GM19240 (cell line): ENCODE measurements at regions not wholly inside any gene's neighbourhood (a gene's known extent, or its start where the extent isn't known, plus 50 kb on each side); places are given as distances from the start of the nearest gene placed in this dataset.

Experiments used
- DNase-seq: peaks from one replicate; pipeline ENCODE4 v3.0.0; 2011; ENCODE audit warnings: low spot score; ENCODE audit not compliant: insufficient read length

DNA sequence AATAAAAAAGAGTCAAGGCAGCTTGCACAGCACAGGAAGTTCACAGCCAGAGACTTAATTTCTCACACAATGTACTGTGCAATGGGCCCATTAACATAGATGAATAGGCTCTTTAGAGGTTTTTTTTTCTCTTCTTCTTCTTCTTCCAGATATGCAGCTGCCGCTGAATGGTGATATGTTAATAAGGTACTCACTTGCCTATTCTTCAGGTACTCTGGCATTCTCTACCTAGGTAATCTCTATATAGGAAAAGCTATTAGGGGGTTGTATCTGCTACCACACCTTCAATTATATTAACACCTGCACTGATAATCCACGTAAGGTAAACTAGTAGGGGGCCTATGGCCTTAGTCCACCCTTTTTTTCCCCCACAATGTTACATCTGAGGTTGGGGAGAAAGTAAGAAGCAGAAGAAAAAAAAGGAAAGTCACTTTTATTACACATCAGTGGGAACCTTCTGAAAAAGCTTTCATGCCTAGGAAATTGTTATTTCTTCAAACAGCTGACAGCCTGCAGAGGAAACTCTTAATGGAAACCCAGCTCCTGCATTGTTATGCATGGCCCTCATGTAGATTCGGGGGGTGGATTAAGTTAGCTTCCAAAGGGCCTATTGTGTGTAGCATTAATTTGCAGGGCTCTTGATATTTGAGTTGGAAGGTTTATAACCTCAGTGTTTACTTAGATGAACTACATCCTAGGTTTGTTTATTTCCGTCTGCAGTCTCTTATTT, 525.5 kb downstream of the ZIC1 start:
- DNase-seq, result no peak

DNA sequence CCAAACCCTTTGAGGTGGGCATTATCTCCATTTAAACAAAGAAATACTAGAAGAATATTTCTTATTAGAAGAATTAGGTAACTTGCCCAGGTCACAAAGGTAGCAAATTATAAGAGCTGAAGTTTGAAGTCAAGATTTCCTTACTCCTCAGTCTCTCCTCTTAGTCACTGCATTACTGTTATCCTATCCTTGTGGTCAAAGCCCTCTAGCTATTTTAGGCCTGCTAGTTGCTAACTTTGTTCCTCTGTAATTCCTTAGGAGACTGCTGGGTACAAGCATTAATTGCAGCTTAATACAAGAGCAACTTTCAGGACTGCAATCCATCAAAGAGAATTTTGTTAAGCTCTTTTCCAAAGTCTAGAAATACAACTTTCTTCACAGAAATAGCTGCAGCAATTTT, 528.2 kb downstream of the ZIC1 start:
- DNase-seq, result no peak

DNA sequence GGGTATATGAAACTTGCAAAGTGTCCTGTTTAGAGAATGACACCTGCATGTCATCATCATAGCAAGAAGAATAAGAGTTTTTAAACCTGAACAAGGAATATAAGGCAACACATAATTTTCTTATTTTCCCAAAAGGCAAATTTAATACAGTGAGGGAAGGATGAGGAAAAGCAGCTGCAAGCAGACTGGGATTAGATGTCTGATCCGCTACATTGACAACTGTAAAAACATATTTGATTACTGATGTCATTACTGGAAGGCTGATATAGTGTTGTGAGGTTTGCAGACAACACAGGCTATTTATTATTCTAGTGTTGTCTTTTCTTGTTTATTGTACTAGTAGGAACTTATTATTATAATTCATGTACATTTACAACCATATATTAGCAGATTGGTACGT, 528.7 kb downstream of the ZIC1 start:
- DNase-seq, result no peak

DNA sequence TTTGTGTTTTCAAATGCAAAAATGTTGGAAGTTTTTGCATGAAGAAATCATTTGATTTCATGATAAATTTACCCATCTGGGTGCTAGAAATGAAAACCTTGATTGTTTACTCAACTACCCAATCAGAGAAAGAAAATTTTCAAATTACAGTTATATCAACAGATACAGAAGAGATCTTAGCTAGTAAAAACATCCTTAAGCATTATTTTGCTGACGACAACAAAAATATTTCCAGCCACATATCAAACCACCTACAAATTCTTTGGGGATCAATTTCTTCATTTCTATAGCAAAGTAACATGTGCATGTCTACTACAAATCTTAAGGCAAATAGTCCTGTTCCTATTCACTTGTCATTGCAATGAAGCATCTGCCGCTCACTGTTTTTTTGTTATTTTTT, 530.3 kb downstream of the ZIC1 start:
- DNase-seq, result no peak

DNA sequence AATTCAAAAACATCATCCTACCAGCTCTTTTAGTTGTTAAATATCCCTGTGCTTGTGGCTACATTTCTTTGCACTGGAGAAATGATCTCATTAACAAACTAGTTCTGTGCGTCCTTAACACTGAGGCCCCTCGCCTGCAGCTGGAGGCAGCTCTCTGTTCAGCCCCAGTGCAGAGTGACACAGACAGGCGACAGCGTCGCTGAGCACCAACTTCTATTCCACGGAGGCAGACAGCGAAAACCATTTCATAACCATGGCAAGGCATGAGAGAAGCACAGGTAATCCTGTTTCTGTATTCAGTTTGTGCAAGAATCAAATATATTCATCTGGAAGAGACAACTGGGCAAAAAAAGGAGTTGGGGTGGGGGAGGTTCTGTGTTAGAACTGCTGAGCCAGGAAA, 530.7 kb downstream of the ZIC1 start:
- DNase-seq, result no peak

DNA sequence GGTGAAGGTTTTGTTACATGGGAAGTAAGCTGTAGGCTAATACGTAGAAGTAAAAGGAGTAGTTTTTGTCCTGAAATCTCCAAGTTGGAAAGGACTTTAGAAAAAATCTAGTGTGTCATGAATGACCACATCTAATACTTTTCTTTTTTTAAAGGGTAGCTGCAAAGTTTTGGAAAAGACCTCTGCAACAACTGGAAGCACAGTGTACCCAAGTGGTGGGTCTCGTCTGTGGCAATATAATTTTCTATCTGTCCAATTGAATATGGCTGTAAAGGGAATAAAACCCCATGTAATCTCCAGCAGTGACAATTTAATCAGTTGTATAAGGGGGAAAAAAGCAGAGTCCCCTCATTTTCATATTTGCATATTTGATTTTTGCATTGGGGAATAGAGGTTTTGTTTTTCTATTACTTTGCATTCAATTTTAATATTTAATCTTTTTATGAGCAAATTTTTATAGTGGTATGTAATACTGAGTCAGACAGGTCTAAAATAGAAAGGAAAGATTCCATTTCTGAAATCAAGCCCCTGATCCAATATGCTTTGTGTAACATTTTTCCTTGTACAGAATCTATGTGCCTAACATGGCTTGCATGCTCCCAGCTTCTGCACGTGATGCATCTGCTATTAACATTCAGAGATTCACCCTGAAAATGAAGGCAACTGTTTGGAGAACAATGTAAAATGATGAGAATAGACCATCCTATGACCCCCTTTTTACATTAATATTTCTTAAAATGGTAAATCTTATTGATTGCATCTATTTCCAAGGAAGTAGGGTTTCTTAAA, 531.4 kb downstream of the ZIC1 start:
- no peak for DNase-seq

DNA sequence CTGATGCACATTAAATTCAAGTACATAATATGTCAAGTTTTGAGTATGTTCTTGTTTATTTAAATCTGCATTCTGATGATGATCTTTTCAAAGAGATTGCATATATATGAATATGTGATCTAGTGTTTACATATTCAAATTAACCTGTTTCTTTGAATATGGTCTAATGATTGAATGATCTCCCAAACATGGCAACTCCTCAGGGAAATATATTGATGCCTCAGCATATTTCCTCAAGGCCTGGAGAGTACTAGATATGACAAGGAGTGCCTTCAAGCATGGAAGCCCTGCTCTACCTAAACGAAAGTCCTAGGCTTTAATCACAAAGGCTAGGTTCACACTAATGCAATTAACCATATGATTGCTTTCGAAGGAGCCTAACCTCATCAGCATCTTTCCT, 532.8 kb downstream of the ZIC1 start:
- DNase-seq, result no peak

DNA sequence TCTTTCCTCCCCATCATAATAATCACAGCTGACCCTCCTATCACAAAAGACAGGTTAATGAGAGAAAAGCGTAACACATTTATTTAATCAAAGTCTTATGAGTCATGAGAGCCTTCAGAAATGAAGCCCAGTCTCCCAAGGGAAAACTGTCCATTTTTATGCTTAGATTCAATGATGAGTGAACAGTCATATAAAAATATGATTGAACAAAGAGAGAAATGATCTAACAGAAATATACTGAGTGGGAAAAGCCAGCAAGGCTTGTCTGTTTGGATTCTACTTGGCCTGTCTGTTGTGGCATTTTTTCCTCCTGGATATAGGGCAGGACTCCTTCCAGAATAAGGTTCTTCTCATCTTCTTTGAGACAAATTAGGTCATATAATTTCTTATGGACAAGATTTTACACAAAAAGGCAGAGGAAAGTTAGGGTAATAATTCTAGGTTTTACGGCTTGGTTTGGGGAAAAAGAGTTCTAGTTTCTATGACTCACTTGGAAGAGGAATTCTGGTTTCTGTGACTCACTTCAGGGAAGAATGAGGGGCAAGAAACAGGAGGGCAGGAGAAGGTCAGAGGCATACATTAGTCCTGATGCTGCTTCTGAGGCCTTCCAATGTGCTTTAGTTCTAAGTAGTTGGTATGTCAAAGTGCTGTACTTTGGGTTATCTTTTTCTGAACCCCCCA, 534.2 kb downstream of the ZIC1 start:
- DNase-seq, result no peak

DNA sequence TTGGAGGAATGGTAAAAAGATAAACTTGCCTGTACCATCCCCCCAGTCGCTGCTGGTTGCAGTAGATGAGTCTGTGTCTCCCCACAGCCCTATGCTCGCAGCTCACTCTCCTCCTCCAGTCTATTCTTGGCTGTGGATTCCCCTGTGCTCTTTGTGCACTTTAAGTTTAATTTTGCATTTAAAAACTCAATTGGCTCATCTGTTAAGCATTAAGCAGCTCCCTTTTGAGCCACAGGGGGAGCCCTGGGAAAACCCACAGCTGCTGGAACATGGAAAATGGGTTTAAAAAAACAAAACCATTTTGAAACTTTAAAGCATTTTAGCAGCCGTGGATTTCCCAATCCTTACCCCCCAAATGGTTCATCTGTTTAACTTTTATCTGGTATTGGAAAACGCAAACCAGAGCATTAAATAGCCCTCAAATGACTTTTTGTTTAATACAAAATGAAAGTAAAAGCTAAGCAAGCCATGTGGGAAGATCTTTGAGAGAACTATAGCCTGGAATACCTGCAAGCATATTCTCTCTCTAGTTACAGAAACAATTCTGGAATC, 536.9 kb downstream of the ZIC1 start:
- DNase-seq, result no peak

DNA sequence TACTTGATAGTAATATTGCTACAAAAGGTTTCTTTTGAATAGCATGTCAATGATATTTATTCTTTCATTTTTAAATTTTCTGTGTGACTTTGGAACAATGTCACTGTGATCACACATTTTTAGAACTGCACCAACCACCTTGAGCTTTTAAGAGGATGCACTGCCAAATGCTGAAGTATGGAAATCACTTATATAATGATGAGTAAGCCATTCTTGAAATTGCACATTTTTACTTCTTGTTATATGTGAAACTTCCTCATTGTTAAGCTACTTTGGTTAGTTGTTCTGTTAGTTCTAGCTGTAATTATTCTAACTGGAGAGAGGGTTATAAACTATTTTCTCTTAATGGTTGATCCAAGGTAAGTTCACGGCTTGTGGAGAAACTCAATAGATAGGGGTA, 547.5 kb downstream of the ZIC1 start:
- no peak for DNase-seq

DNA sequence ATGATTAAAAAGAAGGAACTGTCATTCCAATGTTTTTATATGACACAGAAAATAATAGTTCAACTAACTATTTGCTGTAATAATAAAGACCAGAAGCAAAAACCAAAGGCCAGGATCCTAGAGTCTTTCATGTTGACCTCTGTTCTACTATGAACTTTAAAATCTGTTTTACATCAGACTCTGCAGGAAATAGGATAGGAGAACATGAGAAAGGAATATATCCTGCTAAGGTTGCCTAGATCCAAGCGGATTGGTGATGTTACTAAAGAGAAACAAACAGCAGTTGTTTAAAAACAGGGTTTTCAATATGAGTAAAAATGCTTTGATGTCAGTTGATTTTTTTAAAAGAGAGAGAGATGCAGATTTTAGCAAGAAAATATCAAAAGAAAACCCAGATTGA, 549.6 kb downstream of the ZIC1 start:
- DNase-seq, result no peak

DNA sequence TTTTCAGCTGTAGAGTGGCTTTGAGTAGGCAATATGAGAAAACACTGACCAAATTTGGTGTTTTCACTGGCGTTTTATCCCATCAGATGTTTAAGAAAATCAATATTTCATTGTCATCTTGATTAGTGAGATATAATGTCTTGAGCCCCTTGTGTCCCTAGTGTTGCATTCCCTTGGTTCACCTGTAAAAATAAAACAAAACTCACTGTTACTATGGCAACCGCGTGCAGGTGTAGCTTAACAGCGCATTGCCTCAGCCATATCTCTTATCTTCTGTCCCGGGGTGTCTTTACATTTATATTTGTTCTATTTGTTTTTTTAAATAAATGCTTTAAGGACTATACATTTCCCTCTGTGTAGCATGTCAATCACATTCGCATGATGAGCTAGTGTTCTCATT, 551.6 kb downstream of the ZIC1 start:
- no peak for DNase-seq

DNA sequence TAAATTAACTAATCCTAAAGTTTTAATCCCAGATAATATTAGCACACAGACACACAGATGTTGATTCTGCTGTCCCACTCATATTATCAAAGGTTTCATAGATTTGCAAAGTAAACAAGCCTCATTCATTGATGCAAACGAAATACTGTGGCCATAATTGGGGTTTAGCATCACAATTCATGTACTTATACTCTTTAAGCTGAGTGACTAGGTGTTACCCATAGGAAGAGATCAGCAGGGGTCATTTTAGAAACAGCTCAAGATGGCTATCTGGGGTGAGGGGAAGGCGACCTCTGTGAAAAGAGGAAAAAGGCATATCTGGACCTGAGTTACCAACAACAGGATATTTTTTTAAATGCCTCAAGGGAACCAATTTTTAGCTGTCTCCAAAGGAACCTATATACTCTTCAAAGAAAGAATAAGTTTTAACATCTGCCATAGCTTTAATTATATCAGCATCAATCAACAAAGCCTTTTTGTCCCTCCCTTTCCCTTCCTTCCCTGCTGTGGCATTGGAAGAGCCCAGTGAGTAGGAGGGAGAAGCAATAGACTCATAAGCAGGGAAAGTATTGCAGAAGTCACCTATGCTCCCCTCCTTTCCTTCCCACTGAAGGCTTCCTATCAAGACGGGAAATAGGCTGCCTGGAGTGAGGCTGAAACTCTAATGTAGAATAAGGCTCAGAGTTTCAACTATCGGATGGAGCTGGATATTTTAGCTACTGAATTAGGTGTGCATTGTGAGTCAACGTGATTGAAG, 553.4 kb downstream of the ZIC1 start:
- no peak for DNase-seq

DNA sequence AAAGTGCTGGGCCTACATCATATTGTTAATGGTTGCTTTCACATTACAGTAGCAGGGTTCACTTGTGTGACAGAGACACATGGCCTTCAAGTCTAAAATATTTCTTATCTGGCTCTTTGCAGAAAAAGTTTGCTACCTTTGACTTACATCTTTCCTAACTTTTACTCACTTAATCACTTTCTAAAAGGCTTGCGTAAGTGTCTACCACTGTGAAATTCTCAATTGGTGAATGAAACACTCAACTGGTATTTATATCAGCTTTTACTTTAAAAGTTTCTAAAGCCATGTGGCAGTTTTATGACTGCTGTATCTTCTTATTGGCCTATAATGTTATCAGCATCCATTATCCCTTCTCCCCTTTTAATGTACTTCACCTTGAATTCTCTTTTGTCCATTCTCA, 554.5 kb downstream of the ZIC1 start:
- no peak for DNase-seq

DNA sequence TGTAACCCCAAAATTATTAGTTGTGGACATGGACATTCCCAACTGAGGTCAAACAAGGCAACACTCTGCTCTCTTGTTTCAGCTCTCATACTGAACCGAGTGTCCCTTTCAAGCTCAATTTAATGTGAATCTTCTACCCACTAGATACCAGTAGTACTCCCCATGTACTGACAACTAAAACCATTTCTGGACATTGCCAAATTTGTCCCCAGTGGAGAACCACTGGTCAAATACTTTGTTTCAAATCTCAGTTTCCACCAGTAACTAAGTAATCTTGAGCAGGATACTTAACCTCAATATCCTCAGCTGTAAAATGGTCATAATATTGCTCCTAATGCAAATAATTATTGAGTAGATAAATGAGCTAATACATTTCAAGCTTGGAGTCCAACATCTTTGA, 566.0 kb downstream of the ZIC1 start:
- no peak for DNase-seq

DNA sequence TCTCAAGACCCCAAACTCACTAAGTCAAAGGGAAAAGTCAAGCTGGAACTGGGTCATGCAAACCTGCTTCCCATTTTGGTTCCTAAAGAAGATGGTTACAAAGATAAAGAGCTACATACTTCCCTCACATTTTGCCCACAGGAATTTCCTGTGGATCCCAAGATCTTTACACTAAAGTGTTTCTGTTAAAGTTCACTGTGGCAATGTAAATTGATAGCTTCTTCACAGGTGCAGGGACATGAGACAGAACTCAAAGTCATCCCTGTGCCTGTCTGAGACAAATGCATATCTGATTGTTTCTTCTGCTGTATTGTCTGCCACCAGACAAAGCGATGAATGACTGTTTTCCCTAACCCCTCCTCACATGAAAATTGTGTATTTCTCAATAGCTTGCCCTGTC, 567.8 kb downstream of the ZIC1 start:
- no peak for DNase-seq

DNA sequence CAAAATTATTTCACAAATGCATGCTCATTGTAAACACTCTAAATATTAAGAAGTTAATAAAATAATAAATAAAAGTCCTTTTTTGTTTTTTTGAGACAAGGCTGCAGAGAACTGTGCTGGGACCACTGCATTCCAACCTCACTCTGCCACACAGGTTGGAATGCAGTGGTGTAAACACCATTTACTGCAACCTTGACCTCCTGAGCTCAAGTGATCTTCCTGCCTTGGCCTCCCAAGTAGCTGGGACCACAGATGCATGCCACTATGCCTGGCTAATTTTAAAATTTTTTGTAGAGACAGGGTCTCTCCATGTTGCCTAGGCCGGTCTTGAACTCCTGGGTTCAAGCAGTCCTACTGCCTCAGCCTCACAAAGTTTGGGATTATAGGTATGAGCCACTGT, 578.4 kb downstream of the ZIC1 start:
- DNase-seq, result no peak

DNA sequence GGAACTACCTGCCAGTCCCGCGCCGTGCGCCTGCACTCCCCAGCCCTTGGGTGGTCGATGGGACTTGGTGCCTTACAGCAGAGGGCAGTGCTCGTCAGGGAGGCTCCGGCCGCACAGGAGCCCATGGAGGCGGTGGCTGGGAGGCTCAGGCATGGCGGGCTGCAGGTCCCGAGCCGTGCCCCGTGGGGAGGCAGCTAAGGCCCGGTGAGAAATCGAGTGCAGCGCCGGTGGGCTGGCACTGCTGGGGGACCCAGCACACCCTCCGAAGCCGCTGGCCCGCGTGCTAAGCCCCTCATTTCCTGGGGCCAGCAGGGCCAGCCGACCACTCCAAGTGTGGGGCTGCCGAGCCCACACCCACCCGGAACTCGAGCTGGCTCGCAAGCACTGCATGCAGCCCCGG, 580.2 kb downstream of the ZIC1 start:
- DNase-seq, result no peak

DNA sequence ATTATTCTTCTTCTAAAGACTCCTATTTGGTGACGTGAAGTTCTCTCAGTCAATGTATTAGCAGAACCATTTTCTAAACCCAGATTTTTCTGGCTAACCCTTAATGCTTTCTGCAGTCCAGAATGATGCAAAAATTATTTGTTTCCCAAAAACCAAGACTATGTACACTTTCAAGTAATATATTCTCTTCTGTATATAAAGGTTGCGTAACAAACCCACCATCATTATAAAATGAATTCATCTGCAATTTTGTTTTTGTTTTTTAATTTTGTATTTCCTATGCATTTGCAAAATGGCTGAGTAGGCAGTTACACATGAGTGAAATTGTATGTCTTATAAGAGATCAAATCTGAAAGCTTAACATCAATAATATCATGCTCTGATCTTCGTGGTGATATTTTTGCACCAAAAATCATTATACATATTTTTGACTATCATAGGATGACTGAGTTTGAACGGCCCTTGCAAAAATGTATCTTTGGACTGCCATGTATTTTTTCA, 593.6 kb downstream of the ZIC1 start:
- no peak for DNase-seq

DNA sequence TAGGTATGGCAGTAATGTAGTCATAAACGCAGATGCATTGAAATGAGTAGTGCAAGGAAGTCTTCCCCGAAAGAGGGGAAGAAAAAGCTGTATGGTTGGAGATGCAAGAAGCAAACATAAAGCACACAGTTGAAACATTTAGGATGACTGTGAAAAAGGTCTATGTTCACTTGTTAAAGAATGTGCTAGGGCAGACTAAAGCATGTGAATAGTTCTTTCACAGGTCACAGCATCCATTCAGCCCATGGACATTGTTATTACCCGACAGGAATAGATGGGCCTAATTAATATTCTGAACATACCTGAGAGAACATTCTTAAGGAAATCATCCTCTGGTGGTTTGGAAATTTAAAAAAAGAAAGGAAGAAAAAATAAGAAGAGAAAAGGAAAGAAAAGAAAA, 595.2 kb downstream of the ZIC1 start:
- no peak for DNase-seq

DNA sequence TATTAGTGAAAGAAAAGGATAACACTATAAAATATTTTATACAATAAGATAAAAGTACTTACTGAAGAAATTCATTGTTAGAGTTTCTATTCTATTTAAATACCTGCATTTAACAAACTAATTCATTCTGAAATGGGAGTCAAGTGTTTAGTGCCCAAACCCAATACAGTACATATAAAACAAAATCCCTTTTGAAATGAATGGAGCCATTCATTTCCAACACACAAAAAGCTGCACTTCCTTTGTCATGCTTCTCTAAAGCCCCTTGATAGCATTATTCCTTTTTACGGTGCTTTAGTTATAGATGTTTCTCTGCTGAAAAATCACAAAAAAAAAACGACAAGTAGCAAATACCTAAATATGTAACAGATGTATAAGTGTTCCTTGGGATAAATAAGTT, 596.3 kb downstream of the ZIC1 start:
- no peak for DNase-seq
